GM12874 (cell line): ENCODE measurements at regions not wholly inside any gene's neighbourhood (a gene's known extent, or its start where the extent isn't known, plus 50 kb on each side); places are given as distances from the start of the nearest gene placed in this dataset.

Experiments
- TF ChIP-seq, protein P1 (sequence below): IDR thresholded peaks from 2 replicates; pipeline ENCODE4 v1.5.1; 2011; ENCODE audit warnings: low read depth, mild to moderate bottlenecking, control low read depth, low read length, moderate library complexity; ENCODE audit not compliant: insufficient read depth

DNA sequence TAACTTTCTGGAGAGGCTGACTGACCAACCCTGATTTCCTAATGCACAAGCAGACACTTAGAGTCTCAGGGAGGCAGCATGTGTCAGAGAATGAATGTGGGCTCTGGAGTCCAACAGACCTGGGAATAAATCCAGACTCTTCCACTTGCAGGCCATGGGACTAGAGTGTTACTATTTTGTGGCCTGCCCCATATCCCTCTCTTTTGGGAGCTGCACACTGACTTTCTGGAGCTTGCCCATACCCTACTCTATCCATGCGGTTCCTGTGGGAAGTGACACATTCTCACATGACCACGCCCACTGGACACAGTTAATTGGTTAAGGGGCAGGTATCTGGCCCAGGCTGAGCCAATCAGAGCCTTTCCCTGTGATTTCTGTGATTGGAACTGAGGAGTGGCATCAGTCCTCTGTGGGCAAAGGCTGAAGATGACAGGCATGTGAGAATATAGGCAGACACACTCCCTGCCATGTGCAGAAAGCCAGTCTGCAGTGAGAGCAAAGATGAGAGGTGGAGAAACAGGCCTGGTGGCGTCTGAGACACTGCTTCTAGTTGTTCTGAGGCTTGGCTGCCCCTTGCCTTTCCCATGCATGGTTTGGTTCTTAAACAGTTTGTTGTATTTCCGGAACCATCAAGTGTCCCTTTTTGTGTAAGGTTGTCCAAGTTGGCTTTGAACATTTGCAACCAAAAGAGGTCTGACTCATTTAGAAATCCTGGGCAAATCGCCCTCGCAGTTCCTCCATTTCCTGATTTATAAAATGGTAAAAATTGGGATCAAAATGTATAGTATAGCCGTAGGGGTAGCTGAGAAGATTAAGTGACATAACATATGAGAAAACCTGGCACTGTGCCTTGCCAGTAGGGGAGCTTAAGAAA is 125.6 kb downstream of the CDC5L start:
- TF ChIP-seq, protein P1, sequence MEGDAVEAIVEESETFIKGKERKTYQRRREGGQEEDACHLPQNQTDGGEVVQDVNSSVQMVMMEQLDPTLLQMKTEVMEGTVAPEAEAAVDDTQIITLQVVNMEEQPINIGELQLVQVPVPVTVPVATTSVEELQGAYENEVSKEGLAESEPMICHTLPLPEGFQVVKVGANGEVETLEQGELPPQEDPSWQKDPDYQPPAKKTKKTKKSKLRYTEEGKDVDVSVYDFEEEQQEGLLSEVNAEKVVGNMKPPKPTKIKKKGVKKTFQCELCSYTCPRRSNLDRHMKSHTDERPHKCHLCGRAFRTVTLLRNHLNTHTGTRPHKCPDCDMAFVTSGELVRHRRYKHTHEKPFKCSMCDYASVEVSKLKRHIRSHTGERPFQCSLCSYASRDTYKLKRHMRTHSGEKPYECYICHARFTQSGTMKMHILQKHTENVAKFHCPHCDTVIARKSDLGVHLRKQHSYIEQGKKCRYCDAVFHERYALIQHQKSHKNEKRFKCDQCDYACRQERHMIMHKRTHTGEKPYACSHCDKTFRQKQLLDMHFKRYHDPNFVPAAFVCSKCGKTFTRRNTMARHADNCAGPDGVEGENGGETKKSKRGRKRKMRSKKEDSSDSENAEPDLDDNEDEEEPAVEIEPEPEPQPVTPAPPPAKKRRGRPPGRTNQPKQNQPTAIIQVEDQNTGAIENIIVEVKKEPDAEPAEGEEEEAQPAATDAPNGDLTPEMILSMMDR = no peak

DNA sequence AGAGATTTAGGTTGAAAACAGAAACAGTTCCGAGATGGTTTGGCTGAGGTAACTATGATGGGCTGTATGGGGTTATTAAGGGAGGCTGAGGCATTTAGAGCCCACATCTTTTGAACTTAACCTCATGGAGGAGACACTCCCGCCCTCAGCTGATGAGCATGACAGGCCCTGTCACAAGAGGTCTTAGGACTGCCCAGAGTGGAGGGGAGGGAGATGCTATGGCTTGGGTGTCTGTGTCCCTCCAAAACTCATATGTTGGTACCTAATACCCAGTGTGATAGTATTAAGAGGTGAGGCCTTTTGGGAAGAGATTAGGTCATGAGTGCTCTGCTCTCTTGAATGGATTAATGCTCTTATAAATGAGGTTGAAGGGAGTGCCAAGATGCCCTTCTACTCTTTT is 126.6 kb downstream of the CDC5L start:
- TF ChIP-seq, protein P1 = no peak

DNA sequence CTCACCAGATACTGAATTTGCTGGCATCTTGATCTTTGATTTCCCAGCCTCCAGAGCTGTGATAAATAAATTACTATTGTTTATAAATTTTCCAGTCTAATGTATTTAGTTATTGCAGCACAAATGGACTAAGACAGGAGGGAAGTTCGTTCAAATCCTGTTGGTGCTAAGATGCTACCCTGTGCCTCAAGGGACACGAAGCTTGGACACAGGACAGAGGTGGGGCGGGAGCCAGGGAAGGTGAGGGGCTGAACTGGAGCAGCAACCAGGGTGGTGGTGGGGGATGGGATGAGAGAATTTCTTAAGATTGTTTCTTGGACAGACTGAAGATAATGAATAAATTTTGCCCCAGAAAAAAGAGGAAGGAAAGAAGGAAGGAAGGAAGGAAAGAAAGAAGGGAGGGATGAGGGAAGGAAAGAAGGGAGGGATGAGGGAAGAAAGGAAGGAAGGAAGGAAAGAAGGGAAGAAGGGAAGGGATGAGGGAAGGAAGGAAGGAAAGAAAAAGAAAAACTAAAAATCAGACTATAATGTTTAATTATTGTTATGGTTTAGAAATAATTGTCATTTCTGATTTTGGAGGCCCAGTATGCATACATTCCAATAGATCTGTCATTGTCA is 127.2 kb downstream of the CDC5L start:
- TF ChIP-seq, protein P1 = no peak

DNA sequence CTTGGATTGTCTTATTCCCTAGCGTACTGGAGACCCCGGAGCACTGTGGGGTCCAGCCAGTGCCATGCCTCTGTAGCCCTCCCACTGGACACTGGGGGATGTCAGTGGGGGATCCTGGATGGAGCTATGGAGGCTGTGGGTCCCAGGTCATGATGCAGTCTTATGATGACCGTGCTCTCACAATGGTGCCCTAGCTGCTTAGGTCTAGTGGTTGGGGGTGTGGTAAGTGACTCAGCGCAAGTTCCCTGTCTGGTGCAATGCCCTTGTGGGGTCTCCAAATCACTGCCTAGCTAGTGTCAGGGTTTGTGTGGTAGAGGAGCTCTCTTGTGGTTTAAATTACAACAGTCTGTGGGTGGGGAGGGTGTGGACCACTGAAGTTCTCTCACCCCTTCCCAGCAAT is 135.4 kb downstream of the CDC5L start:
- TF ChIP-seq, protein P1 = no peak

DNA sequence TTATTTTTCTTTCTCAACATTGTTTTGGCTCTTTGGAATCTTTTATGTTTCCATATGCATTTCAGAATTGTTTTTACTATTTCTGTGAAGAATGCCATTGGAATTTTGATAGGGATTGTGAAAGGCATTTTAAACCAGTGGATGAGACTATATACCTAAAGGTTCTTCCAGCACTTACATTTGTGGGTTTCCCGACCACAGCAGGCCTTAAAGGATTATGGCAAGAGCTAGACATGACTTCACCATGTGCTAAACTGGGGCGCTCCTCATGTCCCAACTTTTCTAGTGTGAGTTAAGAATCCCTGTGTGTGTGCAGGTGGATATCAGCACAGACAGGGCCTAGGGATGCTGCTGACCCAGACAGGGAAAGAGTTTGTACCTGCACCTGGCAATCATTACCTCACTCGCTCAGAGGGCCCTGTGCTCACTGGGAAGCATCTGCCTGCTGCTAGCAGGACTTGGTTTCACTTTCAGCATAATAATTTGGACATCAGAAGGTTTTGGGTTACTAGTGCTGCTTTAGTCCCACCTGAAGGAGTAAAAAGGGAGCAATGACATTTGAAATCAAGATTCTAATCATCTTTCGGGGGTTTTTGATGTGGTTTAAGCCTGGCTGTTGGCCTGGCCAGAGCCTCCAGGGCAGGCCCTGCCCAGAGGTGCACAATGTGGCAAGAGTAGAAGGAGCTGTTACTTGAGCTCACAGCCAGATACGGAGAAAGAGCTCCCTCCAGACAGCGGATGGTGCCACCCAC is 137.1 kb downstream of the CDC5L start:
- TF ChIP-seq, protein P1 = no peak

DNA sequence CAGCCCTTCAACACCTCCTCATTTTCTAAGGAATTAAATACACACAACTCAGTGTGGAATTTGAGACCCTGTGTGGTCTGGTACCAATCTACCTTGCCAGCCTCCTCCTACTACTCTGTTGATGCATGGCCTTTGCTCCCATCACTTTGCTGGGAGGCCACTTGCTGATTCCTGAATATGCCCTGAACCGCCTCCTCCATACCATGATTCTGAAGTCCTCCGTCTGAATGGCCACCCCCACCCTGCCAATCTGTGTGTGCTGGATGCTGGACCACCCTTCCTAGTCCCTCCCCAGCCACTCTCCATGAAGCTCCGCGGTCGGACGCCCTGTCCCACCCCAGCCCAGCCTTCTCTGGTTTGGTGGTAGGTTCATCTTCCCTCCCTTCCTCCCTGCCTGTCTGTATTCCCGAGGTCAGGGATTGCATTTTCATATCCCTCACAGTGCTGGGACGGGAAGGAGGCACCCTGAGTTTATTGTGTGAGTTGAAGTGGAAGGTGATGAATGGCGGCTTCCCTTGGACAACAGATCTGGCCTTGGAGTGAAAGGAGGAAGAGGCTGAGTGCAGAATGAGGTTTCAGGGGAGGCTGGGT is 138.3 kb downstream of the CDC5L start:
- TF ChIP-seq, protein P1 = no peak

DNA sequence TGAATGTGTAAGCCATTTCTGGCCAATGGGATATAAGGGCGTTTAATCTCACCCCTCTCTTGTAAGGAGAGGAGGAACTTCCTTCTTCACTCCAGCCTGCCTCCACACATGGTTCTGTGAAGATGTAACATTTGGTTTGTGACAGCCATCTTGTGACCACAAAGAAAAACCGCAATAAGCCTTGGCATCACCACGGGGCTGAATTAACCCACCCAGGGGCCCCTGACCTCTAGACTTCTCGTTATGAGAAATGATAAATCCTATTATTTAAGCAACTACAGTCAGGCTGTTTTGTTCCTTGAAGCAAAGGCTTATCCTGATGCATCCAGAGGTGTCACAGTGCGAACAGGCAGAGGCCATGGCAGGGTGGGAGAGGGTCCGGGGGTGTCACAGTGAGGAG is 139.7 kb downstream of the CDC5L start:
- TF ChIP-seq, protein P1 = no peak
